H1 (cell line): ENCODE measurements at regions not wholly inside any gene's neighbourhood (a gene's known extent, or its start where the extent isn't known, plus 50 kb on each side); places are given as distances from the start of the nearest gene placed in this dataset.

Source experiments
- CBX5 ChIP-seq: fragments of 300-800, 300-1000 bp; sonication (generic); IDR thresholded peaks from 2 replicates; pipeline ENCODE4 v1.7.1; 2016; ENCODE audit warnings: antibody characterized with exemption, low read length, low read depth
- CBX8 ChIP-seq: fragments of 300-800, 300-1000 bp; sonication (generic); IDR thresholded peaks from 2 replicates; pipeline ENCODE4 v1.7.1; 2016; ENCODE audit warnings: low read depth, low read length, borderline replicate concordance
- GTF2F1 ChIP-seq: IDR thresholded peaks from 2 replicates; pipeline ENCODE4 v1.6.1; 2012; ENCODE audit warnings: low read depth, low read length, improper control_type of control experiment, borderline replicate concordance
- HDAC2 ChIP-seq, 2 experiments: fragments of 300-600 bp in 1 of 2; sonication (generic) in 1 of 2; IDR thresholded peaks; 2 replicates each; pipeline ENCODE4 v1.6.1; 2011 to 2012; ENCODE audit warnings: low read depth in 2 of 2, low read length in 2 of 2, mild to moderate bottlenecking in 2 of 2, moderate library complexity in 2 of 2, borderline replicate concordance in 1 of 2, inconsistent platforms in 1 of 2
- JUN ChIP-seq: IDR thresholded peaks from 2 replicates; pipeline ENCODE4 v1.6.1; 2011; ENCODE audit warnings: low read depth, mild to moderate bottlenecking, improper control_type of control experiment, low read length
- POLR2A ChIP-seq, 2 experiments: IDR thresholded peaks; 1 replicate in 1 of 2; 2 replicates in 1 of 2; pipeline ENCODE4 v1.6.1; 2011; ENCODE audit warnings: low read depth in 2 of 2, low read length in 2 of 2, mild to moderate bottlenecking in 2 of 2; ENCODE audit errors: control extremely low read depth in 1 of 2
- RAD21 ChIP-seq, 2 experiments: IDR thresholded peaks in 1 of 2; conservative IDR thresholded peaks in 1 of 2; 2 replicates each; pipeline ENCODE4 v1.6.1; 2011; ENCODE audit warnings: low read depth in 2 of 2, low read length in 2 of 2, improper control_type of control experiment in 1 of 2, inconsistent platforms in 1 of 2, mild to moderate bottlenecking in 1 of 2, moderate library complexity in 1 of 2
- SP1 ChIP-seq: IDR thresholded peaks from 2 replicates; pipeline ENCODE4 v1.6.1; 2011; ENCODE audit warnings: low read depth, low read length
- TEAD4 ChIP-seq: IDR thresholded peaks from 2 replicates; pipeline ENCODE4 v1.6.1; 2012; ENCODE audit warnings: low read depth, low read length, inconsistent platforms, mixed read lengths
- TF ChIP-seq, protein P1 (sequence below), 3 experiments: IDR thresholded peaks; 1 replicate in 2 of 3; 2 replicates in 1 of 3; pipeline versions ENCODE4 v1.5.1 to v1.6.1; 2011; ENCODE audit warnings: low read length in 3 of 3, mild to moderate bottlenecking in 3 of 3, inconsistent platforms in 2 of 3, low read depth in 1 of 3, moderate library complexity in 1 of 3; ENCODE audit not compliant: insufficient read depth in 1 of 3; ENCODE audit errors: control extremely low read depth in 1 of 3

GRCh38 chr1:209198961-209199750 is 384.4 kb upstream of the CAMK1G start:
- TF ChIP-seq TEAD4 (no peak), CBX8 (no peak), HDAC2 (IDR thresholded peaks at IDR 0.05; ENCODE audit: borderline replicate concordance in 1 of 2, low read depth in 2 of 2, low read length in 2 of 2) (no peak), CBX5 (no peak), POLR2A (IDR thresholded peaks at IDR 0.05; ENCODE audit: control extremely low read depth in 1 of 2, low read depth in 2 of 2, low read length in 2 of 2) (no peak), RAD21 (IDR thresholded peaks at IDR 0.05 in 1 of 2, conservative IDR thresholded peaks at IDR 0.05 in 1 of 2; ENCODE audit: low read depth in 2 of 2, low read length in 2 of 2) (no peak), JUN (no peak), GTF2F1 (no peak), SP1 (no peak)
- TF ChIP-seq, protein P1, sequence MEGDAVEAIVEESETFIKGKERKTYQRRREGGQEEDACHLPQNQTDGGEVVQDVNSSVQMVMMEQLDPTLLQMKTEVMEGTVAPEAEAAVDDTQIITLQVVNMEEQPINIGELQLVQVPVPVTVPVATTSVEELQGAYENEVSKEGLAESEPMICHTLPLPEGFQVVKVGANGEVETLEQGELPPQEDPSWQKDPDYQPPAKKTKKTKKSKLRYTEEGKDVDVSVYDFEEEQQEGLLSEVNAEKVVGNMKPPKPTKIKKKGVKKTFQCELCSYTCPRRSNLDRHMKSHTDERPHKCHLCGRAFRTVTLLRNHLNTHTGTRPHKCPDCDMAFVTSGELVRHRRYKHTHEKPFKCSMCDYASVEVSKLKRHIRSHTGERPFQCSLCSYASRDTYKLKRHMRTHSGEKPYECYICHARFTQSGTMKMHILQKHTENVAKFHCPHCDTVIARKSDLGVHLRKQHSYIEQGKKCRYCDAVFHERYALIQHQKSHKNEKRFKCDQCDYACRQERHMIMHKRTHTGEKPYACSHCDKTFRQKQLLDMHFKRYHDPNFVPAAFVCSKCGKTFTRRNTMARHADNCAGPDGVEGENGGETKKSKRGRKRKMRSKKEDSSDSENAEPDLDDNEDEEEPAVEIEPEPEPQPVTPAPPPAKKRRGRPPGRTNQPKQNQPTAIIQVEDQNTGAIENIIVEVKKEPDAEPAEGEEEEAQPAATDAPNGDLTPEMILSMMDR (IDR thresholded peaks at IDR 0.05; ENCODE audit: control extremely low read depth in 1 of 3, insufficient read depth in 1 of 3, low read depth in 1 of 3, low read length in 3 of 3) = no peak
